Ovary (tissue), 7 donors: ENCODE measurements at regions not wholly inside any gene's neighbourhood (a gene's known extent, or its start where the extent isn't known, plus 50 kb on each side); places are given as distances from the start of the nearest gene placed in this dataset.

ENCODE experiments used
- DNase-seq, 5 donors: peaks; one replicate each; pipeline ENCODE4 v3.0.0-alpha.2; 2019 to 2020
- H3K27ac ChIP-seq, 2 donors: fragments of 200-600 bp; one replicate each; pipeline versions ENCODE4 v1.5.1 to v1.8.0; 2019 to 2022
- H3K27me3 ChIP-seq: fragments of 200-600 bp; one replicate; pipeline ENCODE4 v1.8.0; 2022
- H3K36me3 ChIP-seq: fragments of 200-600 bp; sonication (generic); one replicate; pipeline ENCODE4 v1.5.1; 2019
- H3K4me1 ChIP-seq: one replicate; pipeline ENCODE4 v1.8.1; 2013; ENCODE audit warnings: mild to moderate bottlenecking, moderate library complexity; ENCODE audit not compliant: insufficient read depth
- H3K4me3 ChIP-seq: fragments of 200-600 bp; sonication (generic); one replicate; pipeline ENCODE4 v1.5.1; 2017
- H3K9me3 ChIP-seq, 2 donors: fragments of 200-600 bp in 1 of 2; sonication (generic) in 1 of 2; one replicate each; pipeline versions ENCODE4 v1.5.1 to v1.8.1; 2013 to 2019; ENCODE audit warnings: mild to moderate bottlenecking in 1 of 2, moderate library complexity in 1 of 2
- CTCF ChIP-seq, 3 donors: fragments of 450-650 bp in 2 of 3; fragments of 200-600 bp in 1 of 3; IDR thresholded peaks; one replicate each; pipeline versions ENCODE4 v1.5.1 to v1.8.0; 2016 to 2022; ENCODE audit warnings: antibody characterized with exemption in 3 of 3, mild to moderate bottlenecking in 1 of 3
- EP300 ChIP-seq: sonication (generic); formaldehyde crosslinking; IDR thresholded peaks from one replicate; pipeline ENCODE4 v1.6.1; 2017; ENCODE audit warnings: antibody characterized with exemption
- POLR2A ChIP-seq: fragments of 450-650 bp; IDR thresholded peaks from one replicate; pipeline ENCODE4 v1.6.1; 2017; ENCODE audit warnings: antibody characterized with exemption, mild to moderate bottlenecking, moderate library complexity
- WGBS, 3 donors: extraction: QIAGEN DNeasy Blood & Tissue Kit in 1 of 3; methylation state at CpG; one replicate each; pipeline versions ENCODE4 v1.1.5 to v1.1.7; 2013 to 2017; 5-methylcytosine and 5-hydroxymethylcytosine counted together
- intact Hi-C, 4 donors: fragments of 100-400 bp; cut with DNase I; formaldehyde crosslinking; loops; one replicate each; pipeline versions ENCODE4 v1.11.0 to v1.15.1; 2022 to 2023
- donor health status: DM: no; HTN: no; CAD: no; lungs with moderate emphysema.
- donor health status: DM: no; HTN: no; CAD: no.
- donor health status: Bipolar disorder and iron deficiency.
- donor health status: DM: no; HTN: no; CAD: no.
- donor health status: DM: yes; HTN: yes; CAD: no.

DNA sequence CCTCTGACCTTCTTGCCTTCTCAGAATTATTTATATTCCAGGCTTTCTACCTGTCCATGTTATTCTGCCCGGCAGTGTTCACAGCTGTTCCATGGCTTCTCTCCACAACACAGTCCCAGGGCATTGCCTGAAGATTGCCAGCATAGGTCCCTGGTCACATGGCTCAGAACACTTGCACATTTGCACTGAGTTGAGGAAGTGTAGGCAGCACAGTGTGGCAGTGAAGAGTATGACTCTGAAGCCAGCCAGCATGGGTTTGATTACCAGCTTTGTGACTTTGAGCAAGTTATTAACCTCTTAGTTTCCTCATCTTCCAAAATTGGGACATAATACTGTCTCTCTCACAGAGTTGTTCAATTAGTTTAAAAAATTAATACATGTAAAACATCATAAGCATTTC is 73.2 kb upstream of the NEUROD6 start:
- intact Hi-C loops = no loop called here
- 10 to 30% (median 19%) methylated on average over 1 of the region's 1 CpG for WGBS, 3 donors
- no peaks in the 10 kb centered on the region for H3K27me3 ChIP-seq
- DNase-seq = no peak
- no peak overlapping the region for H3K27ac ChIP-seq
- H3K4me3 ChIP-seq = no peak overlapping the region
- no peaks in the 10 kb centered on the region for H3K4me1 ChIP-seq
- no peaks in the 10 kb centered on the region for H3K36me3 ChIP-seq
- no peaks in the 10 kb centered on the region for H3K9me3 ChIP-seq
- TF ChIP-seq POLR2A (no peak), CTCF (IDR thresholded peaks at IDR 0.05) (no peak), EP300 (no peak)

GRCh38 chr7:31416381-31416870 is 75.9 kb upstream of the NEUROD6 start:
- H3K9me3 ChIP-seq = no peaks in the 10 kb centered on the region
- no peak overlapping the region for H3K4me3 ChIP-seq
- 73 to 80% (median 76%) methylated on average over 5 of the region's 5 CpGs for WGBS, 3 donors
- no peaks in the 10 kb centered on the region for H3K4me1 ChIP-seq
- DNase-seq = no peak
- no peak overlapping the region for H3K27ac ChIP-seq
- intact Hi-C loops = no loop called here
- no peak for TF ChIP-seq EP300
- no peak for TF ChIP-seq POLR2A
- no peak for TF ChIP-seq CTCF (IDR thresholded peaks at IDR 0.05)
- no peaks in the 10 kb centered on the region for H3K27me3 ChIP-seq
- no peaks in the 10 kb centered on the region for H3K36me3 ChIP-seq

DNA sequence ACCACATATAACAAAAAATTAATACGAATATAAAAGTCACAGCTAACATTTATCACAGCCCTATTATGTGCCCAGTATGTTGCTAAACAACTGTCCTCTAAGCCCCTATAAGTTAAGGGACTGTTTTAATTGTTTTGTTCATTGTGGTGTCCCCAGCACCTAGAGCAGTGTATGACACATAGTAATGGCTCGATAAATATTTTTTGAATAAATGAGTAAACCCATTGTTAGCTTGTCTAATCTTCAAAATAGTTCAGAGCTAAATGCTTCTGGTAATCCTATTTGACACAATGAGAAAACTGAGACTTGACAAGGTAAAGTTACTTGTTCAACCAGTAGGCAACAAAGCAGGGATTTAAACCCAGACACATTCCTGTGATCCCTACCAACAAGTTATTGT is 78.4 kb upstream of the NEUROD6 start:
- intact Hi-C loops = no loop called here
- H3K9me3 ChIP-seq = no peaks in the 10 kb centered on the region
- no peak for DNase-seq
- 84 to 90% (median 88%) methylated on average over 2 of the region's 2 CpGs for WGBS, 3 donors
- no peaks in the 10 kb centered on the region for H3K27me3 ChIP-seq
- H3K36me3 ChIP-seq = no peaks in the 10 kb centered on the region
- no peak overlapping the region for H3K4me3 ChIP-seq
- no peaks in the 10 kb centered on the region for H3K4me1 ChIP-seq
- H3K27ac ChIP-seq = no peak overlapping the region
- no peak for TF ChIP-seq CTCF (IDR thresholded peaks at IDR 0.05)
- TF ChIP-seq EP300 = no peak
- TF ChIP-seq POLR2A = no peak

DNA sequence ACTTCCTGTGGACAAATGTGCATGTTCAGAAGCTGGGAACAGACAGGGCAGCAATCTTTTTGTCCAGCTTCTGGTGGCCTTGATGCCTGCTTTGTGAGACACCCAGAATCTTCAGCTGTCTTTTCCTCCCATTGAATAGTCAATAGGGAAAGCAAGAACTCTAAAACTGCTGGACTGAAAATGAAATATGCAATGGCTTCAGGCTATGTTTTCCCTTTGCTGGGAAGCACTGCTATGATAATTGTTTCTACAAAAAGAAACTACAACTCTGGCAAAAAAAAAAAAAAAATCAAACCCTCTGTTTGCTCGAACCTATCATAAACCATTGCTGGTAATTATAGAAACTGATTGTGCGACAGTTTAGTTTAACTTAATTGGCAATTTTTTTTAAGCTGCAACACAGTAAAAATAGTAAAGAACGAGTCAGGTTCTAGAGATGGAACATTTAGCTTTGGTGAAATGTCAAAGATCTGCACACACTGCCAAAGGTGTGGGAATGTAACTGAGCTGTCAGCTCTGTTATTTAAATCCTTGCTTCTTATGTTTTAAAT is 79.1 kb upstream of the NEUROD6 start:
- TF ChIP-seq CTCF (IDR thresholded peaks at IDR 0.05) = no peak
- TF ChIP-seq EP300 = no peak
- TF ChIP-seq POLR2A = no peak
- Histone ChIP-seq H3K4me3 (no peak overlapping the region), H3K4me1 (no peaks in the 10 kb centered on the region), H3K36me3 (no peaks in the 10 kb centered on the region), H3K9me3 (no peaks in the 10 kb centered on the region), H3K27ac (no peak overlapping the region), H3K27me3 (no peaks in the 10 kb centered on the region)
- no peak for DNase-seq
- intact Hi-C loops = no loop called here
- WGBS, 3 donors = 19 to 31% (median 21%) methylated on average over 3 of the region's 3 CpGs
